ENCODE measurements at regions not wholly inside any gene's neighbourhood (a gene's known extent, or its start where the extent isn't known, plus 50 kb on each side); places are given as distances from the start of the nearest gene placed in this dataset.

DNA sequence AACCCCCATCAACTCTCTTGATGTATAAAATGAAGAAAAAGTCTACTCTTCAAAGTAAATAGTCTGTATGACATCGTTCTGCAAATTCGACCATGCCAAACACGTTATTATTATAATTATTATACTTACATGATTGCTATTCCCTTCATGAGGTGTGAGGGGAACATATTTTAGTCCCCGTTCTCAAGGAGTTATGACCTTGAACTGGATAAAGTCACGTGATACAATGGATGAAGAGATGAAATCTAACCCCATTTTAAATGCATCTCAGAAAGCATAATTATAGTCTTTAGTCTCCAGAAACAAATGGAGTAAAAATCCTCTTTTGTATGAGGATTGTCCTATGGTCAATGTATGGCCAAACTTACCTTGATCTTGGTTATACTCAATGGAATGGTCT is 250.3 kb downstream of the HS3ST1 start:
- TF ChIP-seq, protein P1, sequence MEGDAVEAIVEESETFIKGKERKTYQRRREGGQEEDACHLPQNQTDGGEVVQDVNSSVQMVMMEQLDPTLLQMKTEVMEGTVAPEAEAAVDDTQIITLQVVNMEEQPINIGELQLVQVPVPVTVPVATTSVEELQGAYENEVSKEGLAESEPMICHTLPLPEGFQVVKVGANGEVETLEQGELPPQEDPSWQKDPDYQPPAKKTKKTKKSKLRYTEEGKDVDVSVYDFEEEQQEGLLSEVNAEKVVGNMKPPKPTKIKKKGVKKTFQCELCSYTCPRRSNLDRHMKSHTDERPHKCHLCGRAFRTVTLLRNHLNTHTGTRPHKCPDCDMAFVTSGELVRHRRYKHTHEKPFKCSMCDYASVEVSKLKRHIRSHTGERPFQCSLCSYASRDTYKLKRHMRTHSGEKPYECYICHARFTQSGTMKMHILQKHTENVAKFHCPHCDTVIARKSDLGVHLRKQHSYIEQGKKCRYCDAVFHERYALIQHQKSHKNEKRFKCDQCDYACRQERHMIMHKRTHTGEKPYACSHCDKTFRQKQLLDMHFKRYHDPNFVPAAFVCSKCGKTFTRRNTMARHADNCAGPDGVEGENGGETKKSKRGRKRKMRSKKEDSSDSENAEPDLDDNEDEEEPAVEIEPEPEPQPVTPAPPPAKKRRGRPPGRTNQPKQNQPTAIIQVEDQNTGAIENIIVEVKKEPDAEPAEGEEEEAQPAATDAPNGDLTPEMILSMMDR (IDR thresholded peaks at IDR 0.05; ENCODE audit: insufficient read depth in 1 of 2, low read depth in 1 of 2, low read length in 1 of 2, severe bottlenecking in 1 of 2, unreplicated experiment in 1 of 2), result no peak

GRCh38 chr4:11175374-11175773 is 253.3 kb downstream of the HS3ST1 start:
- Histone ChIP-seq H3K4me3 (ENCODE audit: low read depth, low read length) (no peak overlapping the region), H3K9me3 (no peaks in the 10 kb centered on the region), H3K36me3 (ENCODE audit: control insufficient read depth, insufficient read depth, low read length) (no peaks in the 10 kb centered on the region), H3K4me1 (no peaks in the 10 kb centered on the region), H3K27me3 (replicated peaks; ENCODE audit: control insufficient read depth, insufficient read depth, low read length) (no peaks in the 10 kb centered on the region)
- no peak for DNase-seq
- POLR2A ChIA-PET, result no interaction called here
- CTCF ChIA-PET, result no interaction called here
- intact Hi-C loops (cut with micrococcal nuclease; ENCODE audit: unreplicated experiment), result no loop called here
- H3K27ac Mint-ChIP-seq (ENCODE audit: unreplicated experiment), result no peak overlapping the region
- BruUV-seq (replicated peaks), result no TSS peak
- no peak overlapping the region for H3K4me3 Mint-ChIP-seq (ENCODE audit: unreplicated experiment)
- H3K4me1 Mint-ChIP-seq (ENCODE audit: low read depth, unreplicated experiment), result no peaks in the 10 kb centered on the region
- TF ChIP-seq, protein P1 (IDR thresholded peaks at IDR 0.05; ENCODE audit: insufficient read depth in 1 of 2, low read depth in 1 of 2, low read length in 1 of 2, severe bottlenecking in 1 of 2, unreplicated experiment in 1 of 2), result no peak
- no peaks in the 10 kb centered on the region for H3K27me3 Mint-ChIP-seq (ENCODE audit: insufficient read depth, unreplicated experiment)
- H3K9me3 Mint-ChIP-seq (ENCODE audit: unreplicated experiment), result no peaks in the 10 kb centered on the region
- no peaks in the 10 kb centered on the region for H3K36me3 Mint-ChIP-seq (ENCODE audit: insufficient read depth, unreplicated experiment)

More for the DNA sequence above, 250.3 kb downstream of the HS3ST1 start:
- Mint-ChIP-seq H3K27ac (ENCODE audit: unreplicated experiment) (no peak overlapping the region), H3K4me3 (ENCODE audit: unreplicated experiment) (no peak overlapping the region), H3K9me3 (ENCODE audit: unreplicated experiment) (no peaks in the 10 kb centered on the region), H3K36me3 (ENCODE audit: insufficient read depth, unreplicated experiment) (no peaks in the 10 kb centered on the region), H3K27me3 (ENCODE audit: insufficient read depth, unreplicated experiment) (no peaks in the 10 kb centered on the region), H3K4me1 (ENCODE audit: low read depth, unreplicated experiment) (no peaks in the 10 kb centered on the region)
- Histone ChIP-seq H3K36me3 (ENCODE audit: control insufficient read depth, insufficient read depth, low read length) (no peaks in the 10 kb centered on the region), H3K4me1 (no peaks in the 10 kb centered on the region), H3K27me3 (replicated peaks; ENCODE audit: control insufficient read depth, insufficient read depth, low read length) (no peaks in the 10 kb centered on the region), H3K9me3 (no peaks in the 10 kb centered on the region), H3K4me3 (ENCODE audit: low read depth, low read length) (no peak overlapping the region)
- BruUV-seq (replicated peaks), result no TSS peak
- ChIA-PET CTCF (no interaction called here), POLR2A (no interaction called here)
- intact Hi-C loops (cut with micrococcal nuclease; ENCODE audit: unreplicated experiment), result no loop called here
- no peak for DNase-seq

DNA sequence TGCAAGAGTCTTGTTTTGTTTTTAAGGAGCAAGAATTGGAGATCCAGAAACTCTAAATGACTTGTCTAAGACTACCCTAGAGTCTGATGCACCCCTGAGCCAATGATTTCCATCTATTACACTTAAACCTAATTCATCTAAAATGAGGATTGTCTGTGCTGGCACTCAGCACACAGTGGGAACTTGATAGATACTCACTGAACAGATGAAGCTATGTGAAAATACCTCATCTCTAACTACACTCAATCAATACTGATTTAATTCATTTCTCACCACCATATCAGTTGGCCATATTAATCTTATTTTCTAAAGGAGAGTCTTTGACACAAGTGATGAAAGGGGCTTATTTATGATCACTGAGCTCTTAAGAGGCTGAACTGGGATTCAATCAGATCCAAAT is 262.1 kb downstream of the HS3ST1 start:
- H3K4me1 ChIP-seq, result no peaks in the 10 kb centered on the region
- no peak overlapping the region for H3K4me3 Mint-ChIP-seq (ENCODE audit: unreplicated experiment)
- no peaks in the 10 kb centered on the region for H3K9me3 Mint-ChIP-seq (ENCODE audit: unreplicated experiment)
- H3K4me1 Mint-ChIP-seq (ENCODE audit: low read depth, unreplicated experiment), result no peaks in the 10 kb centered on the region
- no peaks in the 10 kb centered on the region for H3K9me3 ChIP-seq
- H3K4me3 ChIP-seq (ENCODE audit: low read depth, low read length), result no peak overlapping the region
- CTCF ChIA-PET, result no interaction called here
- no peaks in the 10 kb centered on the region for H3K27me3 ChIP-seq (replicated peaks; ENCODE audit: control insufficient read depth, insufficient read depth, low read length)
- intact Hi-C loops (cut with micrococcal nuclease; ENCODE audit: unreplicated experiment), result no loop called here
- peaks cover 5% of the 10 kb centered on the region for H3K36me3 Mint-ChIP-seq (ENCODE audit: insufficient read depth, unreplicated experiment)
- no peak overlapping the region for H3K27ac Mint-ChIP-seq (ENCODE audit: unreplicated experiment)
- no peaks in the 10 kb centered on the region for H3K36me3 ChIP-seq (ENCODE audit: control insufficient read depth, insufficient read depth, low read length)
- POLR2A ChIA-PET, result no interaction called here
- H3K27me3 Mint-ChIP-seq (ENCODE audit: insufficient read depth, unreplicated experiment), result no peaks in the 10 kb centered on the region
- no TSS peak for BruUV-seq (replicated peaks)
- DNase-seq, result no peak
- TF ChIP-seq, protein P1 (IDR thresholded peaks at IDR 0.05; ENCODE audit: insufficient read depth in 1 of 2, low read depth in 1 of 2, low read length in 1 of 2, severe bottlenecking in 1 of 2, unreplicated experiment in 1 of 2), result no peak
